ENCODE measurements at regions not wholly inside any gene's neighbourhood (a gene's known extent, or its start where the extent isn't known, plus 50 kb on each side); places are given as distances from the start of the nearest gene placed in this dataset.
A peak's percentile ranks its signal among the peaks of the same experiment; 100 is the strongest.

DNA sequence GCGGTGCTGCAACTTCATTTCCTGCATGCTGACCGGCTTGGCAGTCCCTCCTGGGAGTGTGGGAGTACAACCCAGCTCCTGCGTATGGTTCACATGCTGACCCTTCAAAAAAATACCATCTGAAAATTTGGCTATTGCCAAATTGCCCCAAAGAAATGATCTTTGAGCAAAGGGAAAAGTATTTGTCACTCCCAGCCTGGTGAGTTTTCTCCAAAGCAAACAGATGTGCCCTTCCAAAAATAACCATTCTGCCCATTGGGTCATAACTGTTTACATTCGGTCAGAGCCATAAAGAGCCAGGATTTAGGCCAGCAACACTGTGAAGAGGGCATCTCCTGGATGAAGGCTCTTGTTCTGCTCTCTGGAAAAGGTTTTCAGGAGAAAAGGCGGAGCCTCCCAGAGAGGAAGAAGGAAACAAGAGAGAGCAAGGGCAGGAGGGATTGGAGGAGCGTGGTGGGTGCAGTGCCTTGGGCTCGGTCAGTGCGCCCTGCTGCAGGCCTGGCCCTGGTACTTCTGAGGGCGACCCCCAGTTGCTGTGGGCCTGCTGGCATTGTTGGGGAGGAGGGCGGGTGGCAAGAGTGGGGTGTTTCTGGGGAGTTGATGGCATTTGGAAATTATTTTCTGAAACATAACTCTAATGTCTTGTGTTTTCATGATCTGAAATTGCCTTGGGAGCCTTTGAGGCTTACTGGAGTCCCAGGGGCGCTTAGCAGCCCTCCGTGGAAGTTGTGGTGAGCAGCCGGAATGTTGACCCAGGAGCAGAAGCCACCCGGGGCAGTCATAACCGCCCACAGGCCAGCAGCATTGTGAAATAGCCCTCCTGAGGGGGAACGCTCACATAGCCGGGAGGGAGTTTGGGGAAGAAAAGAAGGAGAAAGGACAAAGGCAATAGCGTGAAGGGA lies 248.4 kb downstream of the MYLK4 start:
- no peak for DNase-seq

DNA sequence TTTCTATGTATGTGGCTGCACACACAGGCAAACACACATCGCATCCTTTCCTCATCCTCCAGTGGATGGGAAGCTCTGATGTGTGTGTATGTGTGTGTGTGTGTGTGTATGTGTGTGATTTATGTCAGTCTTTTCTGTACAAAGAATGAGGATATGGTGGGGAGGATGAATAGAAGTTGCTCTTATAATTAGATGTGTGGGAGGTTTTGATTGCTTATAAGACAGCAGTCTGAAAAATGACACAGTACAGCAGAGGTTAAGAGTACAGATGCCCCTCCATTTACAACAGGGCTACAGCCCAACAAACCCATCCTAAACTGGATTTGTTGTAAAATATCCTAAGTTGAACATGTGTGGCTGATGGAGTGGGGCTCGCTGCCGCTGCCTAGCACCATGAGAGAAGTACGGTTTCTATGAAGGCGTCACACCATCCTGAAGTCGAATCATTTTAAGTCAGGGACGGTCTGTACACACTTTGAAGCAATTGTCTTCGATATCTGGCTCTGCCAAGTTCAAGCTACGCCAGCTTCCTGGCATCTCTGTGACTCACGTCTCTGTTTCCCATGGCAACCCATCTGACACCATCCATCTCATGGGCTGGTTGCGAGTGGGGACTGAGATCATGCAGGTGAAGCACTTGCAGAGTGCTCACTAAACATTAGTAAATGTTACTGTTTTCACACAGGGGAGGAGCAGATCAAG lies 252.6 kb downstream of the MYLK4 start:
- DNase-seq = peak; percentile 8

DNA sequence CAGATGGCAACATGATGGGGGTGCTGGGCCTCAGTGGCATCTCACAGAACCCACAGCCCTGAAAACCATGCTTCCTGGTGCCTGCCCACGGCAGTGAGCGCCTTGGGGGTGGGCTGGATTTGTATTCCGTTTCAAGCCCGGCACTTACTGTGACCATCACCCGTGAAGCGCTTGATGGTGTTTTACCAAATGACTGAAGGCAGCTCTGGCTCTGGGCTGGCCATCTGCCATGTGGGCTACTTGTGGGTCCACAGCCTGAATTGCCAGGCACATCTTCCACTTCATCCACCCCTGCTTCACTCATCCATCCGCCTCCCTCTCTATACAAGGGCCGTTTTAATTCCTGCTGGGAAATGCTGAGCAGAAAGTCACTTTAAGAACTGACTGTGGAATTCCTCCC lies 250.9 kb upstream of the GMDS start:
- no peak for DNase-seq

DNA sequence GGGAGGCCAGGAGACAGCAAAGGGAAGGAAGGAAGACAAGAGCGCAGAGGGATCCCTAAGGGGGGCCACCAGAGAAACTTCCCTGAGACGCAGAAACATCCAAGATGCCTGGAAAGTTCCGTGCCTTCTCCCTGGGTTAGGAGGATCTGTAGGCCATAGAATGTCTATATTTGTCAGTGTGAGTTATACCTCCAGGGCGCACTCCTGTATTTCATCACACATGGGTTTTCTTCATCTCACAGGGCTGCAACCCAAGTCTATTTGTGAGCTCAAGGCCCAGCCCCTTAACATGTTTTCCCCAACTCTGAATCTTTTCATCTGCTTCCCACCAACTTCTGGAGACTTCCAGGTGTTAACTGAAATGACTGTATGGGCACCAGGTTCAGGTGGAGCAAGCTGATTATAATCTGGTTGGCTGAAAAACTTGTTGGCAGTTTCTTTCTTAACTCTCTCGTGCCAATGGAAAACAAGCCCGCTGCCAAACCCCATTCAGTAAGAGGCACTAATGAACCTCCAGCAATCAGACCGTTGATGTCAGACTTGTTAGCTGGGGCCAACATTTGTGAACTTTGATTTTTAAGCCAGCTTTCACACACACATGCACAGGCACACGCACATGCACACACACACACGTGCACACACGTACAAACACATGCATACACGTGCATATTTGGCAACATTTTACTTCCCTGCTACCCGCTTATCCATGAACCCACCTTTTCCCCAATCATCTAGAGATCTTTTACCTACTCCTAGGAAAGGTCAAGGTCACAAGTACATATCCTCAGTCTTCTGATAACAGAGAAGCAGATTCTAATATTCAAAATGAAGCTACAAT lies 247.5 kb upstream of the GMDS start:
- no peak for DNase-seq

DNA sequence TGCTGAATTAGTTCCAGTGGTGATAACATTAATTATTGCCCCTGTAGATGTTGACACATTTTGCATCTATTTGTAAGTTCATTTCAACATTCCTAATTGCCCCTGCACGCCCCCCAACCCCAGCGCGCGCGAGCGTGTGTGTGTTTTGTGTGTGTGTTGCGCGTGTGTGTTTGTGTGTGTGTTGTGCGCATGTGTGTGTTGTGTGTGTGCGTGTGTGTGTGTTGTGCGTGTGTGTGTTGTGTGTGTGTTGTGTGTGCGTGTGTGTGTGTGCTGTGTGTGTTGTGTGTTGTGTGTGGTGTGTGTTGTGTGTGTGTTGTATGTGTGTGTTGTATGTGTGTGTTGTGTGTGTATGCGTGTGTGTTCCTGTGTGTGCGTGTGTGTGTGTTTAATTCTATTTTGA lies 245.7 kb upstream of the GMDS start:
- DNase-seq = no peak

DNA sequence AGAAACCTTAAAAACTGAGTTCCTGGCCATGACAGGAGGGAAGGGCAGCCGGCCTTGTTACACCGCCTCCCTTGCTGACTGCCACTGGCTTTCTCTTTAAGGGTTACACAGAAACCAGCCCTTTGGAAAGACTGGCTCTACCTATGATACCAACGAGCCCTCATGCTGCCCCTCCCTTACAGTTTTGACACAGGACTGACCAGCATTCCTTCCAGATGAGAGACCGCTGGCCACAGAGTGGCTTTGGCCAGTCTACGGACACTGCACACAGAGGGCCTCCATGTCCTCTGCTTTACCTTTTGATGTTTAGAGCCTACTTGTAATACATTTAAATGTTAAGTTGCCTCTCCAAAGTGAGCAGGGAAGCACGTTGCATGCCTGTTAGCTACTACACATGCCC lies 243.2 kb upstream of the GMDS start:
- no peak for DNase-seq

DNA sequence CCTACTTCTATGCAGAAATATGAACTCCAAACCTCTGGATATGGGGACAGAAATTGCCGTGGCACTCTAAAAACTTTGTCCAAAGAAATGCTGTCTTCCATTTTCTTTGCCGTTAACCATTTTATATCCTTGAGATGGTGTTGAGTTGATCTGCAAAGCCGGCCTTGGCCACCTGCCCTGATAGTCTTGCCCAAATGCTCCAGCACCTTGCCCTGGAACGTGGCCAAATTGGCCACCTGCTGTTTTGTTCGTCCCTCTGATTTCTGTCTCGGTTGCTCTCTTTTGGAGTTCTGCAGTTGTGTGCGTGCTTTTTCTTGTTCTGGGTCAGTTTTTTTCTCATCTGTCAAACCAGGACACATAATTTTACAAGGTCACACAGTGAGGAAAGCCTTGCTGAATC lies 239.7 kb upstream of the GMDS start:
- peak; percentile 20 for DNase-seq

DNA sequence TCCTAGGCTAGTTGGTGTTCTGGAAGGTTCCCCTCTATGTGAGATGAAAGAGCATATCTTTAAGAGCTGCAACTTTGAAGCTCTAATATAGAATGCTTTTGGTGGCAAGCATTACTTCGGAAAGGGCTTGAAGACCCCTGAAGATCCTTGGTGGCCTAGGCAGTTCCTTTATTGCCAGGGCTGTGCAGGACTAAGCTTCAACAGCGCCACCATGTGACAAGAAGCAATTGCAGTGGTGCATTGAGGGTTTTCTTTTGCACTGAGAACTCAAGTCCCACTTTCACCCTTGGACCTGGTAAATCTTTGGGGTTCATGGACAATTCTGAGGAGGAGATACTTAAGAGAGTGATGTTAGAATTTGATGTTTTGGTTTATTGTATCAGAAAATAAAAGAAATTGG lies 237.4 kb upstream of the GMDS start:
- peak; percentile 4 for DNase-seq

DNA sequence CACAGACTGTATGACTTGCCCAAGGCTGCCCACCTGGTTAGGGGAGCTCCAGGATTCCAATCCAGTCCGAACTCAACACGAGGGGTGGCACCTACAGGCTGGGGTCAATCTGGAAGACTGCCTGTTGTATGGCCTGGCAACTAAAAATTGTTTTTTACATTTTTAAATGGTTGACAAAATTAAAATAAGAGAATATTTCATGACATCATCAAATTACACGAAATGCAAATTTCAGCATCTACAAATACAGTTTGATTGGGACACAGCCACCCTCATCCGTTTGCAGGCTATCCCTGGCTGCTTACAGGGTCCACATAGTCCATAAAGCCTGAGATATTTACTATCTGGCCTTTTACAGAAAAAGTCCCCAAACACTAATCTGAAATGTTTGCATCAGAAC lies 235.9 kb upstream of the GMDS start:
- DNase-seq = no peak

DNA sequence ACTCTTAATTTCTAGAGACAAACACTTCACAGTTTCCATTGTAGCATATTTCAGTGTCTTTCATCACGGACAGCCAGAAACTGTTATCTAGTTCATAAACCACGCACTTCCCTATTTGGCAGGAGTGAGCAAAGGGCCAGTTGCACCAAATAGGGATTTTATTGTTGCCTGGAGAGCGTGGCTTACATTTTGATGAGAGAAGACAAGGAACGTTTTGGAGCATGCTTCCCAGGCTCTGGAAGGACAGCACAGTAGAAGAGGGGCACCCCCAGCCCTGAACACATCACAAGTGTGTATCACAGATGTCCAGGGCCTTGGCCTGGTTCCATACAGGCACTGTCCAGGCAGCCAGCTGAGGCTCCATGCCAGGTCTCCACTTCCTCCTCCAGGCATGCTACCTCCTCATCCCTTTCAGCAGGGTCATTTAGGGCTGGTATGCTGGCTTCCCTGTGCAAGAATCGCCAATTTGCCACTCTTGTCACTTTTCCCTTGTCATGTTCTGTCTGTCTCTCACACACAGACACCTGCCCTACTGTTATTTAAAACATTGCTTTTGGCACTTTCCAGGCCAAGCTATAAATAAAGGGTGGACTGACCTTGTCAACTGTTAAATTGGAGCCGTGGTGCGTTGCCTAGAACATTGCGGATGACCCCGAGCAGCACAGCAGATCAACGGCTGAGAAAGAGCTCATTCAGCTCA lies 235.0 kb upstream of the GMDS start:
- DNase-seq = no peak

DNA sequence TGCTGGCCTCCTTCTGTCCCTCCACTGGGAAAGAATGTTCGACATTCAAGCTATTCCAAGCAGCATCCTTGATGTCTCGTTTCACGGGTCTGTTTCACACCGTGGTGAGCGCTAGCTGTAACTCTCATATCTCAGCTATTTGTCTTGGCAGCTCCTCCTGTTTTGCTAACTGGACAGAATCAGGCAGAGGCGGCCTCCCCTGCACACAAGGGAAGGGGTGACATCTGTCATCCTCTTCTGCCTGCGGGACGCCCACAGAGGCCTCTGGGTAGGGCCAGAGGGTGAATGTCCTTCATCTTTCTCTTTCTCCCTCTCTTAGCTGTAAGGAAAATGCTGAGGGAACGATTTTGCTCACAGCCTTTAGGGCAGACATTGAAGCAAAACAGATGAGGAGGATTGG lies 232.8 kb upstream of the GMDS start:
- DNase-seq = no peak

DNA sequence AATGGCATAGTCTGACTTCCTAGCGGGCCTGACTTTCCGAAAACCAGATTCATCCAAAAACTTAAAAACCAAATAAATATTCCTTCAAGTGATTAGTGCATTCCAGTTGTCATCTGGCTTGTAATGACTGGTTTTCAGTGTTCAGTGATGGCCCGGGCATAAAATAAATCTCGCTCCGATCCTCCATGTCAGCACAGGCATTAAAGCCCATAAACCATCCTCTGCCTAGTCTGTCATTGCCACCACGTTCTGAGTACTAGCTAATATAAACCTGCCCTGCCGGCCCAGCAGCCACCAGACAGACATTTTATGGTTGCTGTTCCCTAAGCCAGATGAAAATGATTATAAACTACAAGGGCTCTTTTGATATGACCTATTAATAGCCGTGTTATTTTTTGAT lies 232.3 kb upstream of the GMDS start:
- no peak for DNase-seq

DNA sequence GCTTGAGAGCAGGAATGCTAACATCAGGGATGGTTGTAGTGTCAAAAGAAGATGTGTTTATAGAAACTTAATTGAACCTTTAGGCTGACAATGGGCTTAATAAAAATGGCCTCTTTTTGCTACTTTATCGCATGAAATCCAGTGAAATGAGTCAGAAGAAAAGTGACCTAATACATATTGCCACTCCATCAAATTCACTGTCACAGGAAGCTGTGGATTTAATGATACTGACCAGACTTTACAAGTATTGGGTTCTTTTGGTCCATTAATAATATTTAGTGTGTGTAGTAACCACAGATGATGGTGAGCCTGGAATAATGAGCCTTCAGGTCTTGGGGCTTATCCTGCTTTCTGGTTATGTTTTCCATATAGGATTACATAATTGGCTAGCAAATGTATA lies 231.8 kb upstream of the GMDS start:
- DNase-seq = no peak

DNA sequence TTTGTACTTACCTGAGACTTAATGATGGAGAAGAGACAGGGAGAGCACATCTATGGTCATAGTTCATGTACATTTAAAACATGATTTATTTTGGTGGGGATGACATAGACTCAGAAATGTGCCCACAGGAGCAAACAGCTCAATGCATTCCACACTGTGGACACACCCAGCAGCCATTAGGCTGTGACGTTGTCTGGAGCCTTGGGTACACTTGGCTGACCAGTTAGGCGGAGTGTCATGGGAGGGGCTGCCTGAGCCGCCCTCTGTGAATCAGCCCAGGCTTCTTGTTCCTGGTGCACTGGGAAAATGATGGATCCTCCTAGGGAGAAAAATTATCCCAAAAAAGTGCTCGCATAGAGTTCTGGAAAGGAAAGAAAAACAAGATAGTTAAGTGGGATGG lies 231.0 kb upstream of the GMDS start:
- DNase-seq = no peak

DNA sequence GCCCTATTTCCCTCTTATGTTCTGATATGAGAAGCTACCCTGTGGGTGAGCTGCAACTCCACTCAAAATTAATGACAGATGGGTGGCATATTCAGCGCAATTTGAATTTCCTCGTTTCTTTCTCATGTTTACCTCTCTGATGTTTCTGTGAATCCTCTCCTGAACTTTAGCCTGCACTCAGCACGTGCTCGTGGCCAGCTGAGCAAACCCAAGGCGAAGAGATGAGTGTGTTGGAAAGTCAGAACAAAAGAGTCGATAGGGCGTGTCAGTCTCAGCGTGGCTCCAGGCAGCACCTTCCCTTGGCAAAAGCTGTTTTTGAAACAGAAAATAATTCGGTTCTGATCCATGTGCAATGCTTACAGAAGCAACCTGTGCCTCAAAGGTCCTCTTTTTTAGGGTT lies 226.1 kb upstream of the GMDS start:
- DNase-seq = peak; percentile 51

DNA sequence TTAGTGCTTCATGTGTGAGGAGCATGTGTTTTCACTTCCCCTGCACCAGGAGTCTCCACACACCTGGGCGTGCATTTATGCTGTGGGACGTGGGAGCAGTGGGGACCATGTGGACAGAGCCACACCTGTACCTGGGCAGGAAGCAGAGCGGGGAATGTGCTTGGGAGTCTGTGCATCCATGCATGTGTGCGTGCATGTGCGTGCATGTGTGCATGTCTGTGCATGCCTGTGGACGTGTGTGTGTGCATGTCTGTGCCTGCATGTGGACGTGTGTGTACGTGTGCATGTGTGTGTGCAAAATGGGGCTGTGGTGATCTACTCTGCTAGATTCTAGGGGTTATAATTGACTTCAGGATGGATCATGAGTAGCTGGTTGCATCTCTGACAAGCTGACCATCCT lies 224.0 kb upstream of the GMDS start:
- DNase-seq = no peak

DNA sequence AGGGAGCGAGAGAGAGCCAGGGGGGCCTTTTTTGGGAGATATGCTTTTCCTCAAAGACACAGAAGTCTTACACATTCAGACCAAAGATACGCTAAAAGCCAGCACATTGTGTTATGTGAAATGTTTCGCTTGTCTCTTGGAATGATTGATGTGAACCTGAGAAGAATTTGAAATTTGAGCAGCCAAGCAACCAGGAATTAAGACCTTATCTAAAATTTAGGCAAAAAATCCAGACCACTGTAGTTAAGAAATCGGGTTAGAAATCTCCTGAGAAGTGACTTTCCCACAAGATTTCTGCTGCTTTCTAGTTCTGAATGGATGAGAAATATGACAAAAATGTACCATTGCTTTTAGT lies 223.2 kb upstream of the GMDS start:
- no peak for DNase-seq

DNA sequence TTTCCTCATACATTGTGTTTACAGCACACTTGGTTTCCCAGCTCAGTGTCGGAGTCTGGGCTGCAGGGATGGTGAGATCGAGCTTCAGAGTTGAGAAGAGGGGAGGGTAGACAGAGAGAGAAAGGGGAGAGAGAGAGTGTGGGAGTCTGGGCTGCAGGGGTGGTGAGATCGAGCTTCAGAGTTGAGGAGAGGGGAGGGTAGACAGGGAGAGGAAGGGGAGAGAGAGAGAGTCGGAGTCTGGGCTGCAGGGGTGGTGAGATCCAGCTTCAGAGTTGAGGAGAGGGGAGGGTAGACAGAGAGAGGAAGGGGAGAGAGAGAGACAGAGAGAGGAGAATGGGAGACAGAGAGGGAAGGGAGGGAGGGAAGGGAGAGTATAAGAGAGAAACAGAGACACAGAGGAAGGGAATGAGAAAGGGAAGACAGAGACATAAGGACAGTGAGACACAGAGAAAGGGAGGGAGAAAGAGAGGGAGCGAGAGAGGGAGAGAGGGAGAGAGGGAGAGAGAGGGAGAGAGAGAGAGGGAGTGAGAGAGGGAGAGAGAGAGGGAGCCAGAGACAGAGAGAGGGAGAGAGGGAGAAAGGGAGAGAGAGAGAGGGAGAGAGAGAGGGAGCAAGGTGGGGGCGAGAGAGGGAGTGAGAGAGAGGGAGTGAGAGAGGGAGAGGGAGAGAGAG lies 222.7 kb upstream of the GMDS start:
- no peak for DNase-seq

DNA sequence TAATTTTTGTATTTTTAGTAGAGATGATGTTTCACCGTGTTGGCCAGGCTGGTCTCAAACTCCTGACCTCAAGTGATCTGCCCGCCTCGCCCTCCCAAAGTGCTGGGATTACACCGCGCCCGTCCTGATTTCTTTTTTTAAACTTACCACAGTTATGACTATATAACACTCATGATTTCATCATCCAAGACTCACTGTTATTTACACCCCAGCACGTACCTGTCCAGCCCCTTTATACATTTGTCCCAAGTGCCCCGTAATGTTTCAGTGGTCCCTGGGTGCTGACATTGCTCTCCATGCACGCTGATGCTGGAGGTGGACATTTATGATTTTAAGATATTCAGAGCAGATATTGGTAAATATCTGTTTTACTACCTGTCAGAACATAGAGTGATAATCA lies 219.9 kb upstream of the GMDS start:
- DNase-seq = no peak

DNA sequence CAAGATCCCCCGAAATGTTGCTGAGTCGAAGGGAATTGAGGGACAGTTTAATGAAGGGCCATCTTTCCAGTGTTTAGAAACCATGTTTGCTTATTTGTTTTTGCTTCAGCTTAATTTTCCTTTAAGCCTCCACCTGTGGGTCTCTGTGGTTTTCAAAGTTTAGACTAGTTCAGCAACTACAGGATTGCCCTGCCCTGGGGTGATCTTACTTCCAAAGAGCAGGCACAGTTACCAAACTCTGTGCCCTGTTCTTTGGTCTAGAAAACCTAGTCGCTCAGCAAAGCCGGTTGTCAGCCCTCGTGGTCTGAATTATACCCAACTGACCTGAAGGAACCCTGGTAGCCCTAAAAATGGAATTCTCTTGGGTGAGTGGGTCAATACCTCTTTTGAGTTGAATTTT lies 219.2 kb upstream of the GMDS start:
- no peak for DNase-seq

DNA sequence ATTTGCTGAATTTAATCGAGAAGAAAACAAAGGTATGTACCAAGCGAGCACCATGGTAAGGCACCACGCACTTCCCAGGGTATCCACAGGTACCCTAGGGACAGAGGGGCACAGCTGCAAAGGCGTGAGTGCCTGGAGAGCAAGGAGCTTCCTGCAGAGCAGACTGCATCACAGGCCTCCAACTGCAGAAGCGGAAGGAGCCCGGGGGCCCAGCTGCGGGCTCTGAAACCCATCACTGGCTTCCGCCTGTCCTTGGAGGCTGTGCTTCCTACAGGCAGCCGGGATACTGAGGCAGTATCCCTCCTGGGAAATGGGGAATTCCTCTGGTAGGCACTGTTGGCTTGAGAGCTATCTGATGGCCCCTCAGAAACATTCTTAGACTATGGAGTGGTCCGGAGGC lies 217.4 kb upstream of the GMDS start:
- DNase-seq = no peak

DNA sequence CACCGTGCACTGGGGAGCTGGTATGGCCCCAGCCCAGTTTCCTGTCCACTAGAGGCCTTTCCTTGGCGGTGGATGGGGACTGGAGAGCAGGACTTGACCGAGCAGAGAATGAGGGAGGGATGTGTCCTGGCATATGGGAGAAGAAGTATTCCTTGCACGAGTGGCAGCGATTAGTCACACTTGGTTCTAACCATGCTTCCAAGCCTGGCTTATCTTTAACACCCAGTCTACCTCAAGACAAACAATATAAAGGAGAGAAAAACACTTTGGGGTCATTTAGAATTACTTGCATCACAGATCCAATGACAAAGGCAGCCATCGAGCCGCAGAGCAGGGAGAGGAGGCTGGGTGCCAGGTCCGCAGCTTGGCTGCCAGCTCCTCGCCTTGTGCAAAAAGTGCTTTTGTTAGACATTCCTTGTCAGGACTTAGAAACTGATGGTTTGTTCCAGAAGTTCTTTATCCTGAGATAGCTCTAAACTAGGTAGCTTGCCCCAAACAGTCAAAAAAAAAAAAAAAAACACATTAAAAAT lies 214.9 kb upstream of the GMDS start:
- DNase-seq = no peak
